ENCODE measurements at regions not wholly inside any gene's neighbourhood (a gene's known extent, or its start where the extent isn't known, plus 50 kb on each side); places are given as distances from the start of the nearest gene placed in this dataset.

DNA sequence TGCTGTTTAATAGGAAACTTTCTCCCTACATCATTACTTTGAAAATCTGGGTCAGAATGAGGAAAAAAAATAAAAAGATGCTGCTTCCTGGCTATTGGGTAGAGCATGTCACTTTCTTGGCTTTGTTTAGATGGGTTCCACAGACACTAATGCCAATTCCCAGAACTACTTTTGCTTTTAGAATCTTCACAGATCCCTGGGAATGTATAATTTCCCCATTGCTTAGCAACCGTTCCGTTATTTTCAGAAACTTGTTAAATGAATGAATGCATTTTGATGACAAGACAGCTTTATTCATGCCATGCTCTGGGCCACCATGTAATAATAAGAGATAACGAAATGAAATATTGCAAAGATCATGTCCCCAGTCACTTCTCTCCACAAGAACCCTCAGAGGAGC is 126.5 kb upstream of the TRPC7 start:
- no peaks in the 10 kb centered on the region for H3K9me3 ChIP-seq (ENCODE audit: control insufficient read depth in 1 of 2, low read length in 2 of 2)
- CTCF ChIA-PET (ENCODE audit: partially characterized antibody): no interaction called here
- Mint-ChIP-seq H3K27me3 (no peaks in the 10 kb centered on the region), H3K9me3 (peaks cover 0 to 7% (median 0%) of the 10 kb centered on the region in 8 donors), H3K27ac (no peak overlapping the region), H3K4me1 (no peaks in the 10 kb centered on the region), H3K4me3 (no peak overlapping the region), H3K36me3 (no peaks in the 10 kb centered on the region)
- H3K4me3 ChIP-seq (ENCODE audit: low read length in 2 of 2): no peak overlapping the region
- no peak overlapping the region for H3K27ac ChIP-seq (ENCODE audit: low read depth, low read length)
- intact Hi-C loops (cut with micrococcal nuclease): no loop called here
- no peaks in the 10 kb centered on the region for H3K27me3 ChIP-seq (ENCODE audit: insufficient read depth, low read length)
- DNase-seq: no peak
- no peaks in the 10 kb centered on the region for H3K4me1 ChIP-seq (ENCODE audit: insufficient read depth, low read length)
- no peaks in the 10 kb centered on the region for H3K36me3 ChIP-seq (ENCODE audit: insufficient read depth, low read length)
- POLR2A ChIA-PET (ENCODE audit: partially characterized antibody): no interaction called here

DNA sequence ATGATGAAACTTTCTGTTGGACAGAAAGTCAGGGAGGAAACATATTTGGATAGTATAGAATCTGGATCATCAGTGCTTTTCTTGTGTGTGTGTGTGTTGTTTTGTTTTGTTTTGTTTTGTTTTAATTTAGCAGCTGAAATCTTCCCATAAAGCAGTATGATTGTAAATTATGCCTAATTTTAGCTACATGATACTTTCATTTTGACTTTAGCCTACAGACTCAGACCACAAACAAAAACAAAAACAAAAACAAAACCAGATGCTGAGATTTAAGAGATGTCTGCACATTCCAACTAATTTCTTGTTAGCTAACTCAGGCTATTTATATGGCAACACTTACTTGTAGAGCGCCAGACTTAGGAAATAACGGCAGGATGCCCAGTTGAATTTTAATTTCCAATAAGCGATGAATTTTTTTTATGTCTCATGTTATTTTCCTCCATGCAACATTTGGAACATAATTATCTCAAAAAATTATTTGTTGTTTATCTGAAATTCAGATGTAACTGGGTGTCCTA is 119.5 kb upstream of the TRPC7 start:
- Histone ChIP-seq H3K4me1 (ENCODE audit: insufficient read depth, low read length) (no peaks in the 10 kb centered on the region), H3K27ac (ENCODE audit: low read depth, low read length) (no peak overlapping the region), H3K36me3 (ENCODE audit: insufficient read depth, low read length) (no peaks in the 10 kb centered on the region), H3K9me3 (ENCODE audit: control insufficient read depth in 1 of 2, low read length in 2 of 2) (no peaks in the 10 kb centered on the region), H3K4me3 (ENCODE audit: low read length in 2 of 2) (no peak overlapping the region), H3K27me3 (ENCODE audit: insufficient read depth, low read length) (no peaks in the 10 kb centered on the region)
- H3K27me3 Mint-ChIP-seq: no peaks in the 10 kb centered on the region
- no peaks in the 10 kb centered on the region for H3K9me3 Mint-ChIP-seq
- ChIA-PET POLR2A (ENCODE audit: partially characterized antibody) (no interaction called here), CTCF (ENCODE audit: partially characterized antibody) (no interaction called here)
- no peaks in the 10 kb centered on the region for H3K4me1 Mint-ChIP-seq
- no peak overlapping the region for H3K4me3 Mint-ChIP-seq
- DNase-seq: no peak
- intact Hi-C loops (cut with micrococcal nuclease): no loop called here
- H3K27ac Mint-ChIP-seq: no peak overlapping the region
- H3K36me3 Mint-ChIP-seq: no peaks in the 10 kb centered on the region

DNA sequence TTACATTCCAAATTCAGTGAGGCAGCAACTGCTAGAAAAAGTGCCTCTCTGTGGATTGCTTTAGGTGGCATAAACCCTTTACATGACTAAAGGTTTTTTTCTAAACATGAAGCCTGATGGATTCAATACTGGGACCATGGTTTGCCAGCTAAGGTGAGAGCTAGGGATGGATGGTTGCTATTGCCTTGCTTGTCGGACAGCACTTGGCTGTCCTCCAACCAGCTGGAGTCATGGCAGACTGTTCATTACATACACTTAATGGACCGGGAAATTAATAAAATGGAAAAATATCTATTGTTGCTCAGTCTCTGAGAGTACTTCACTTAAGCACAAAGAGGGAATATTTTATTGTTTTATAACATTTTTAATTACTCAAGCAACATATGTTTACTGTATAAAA is 116.9 kb upstream of the TRPC7 start:
- ChIA-PET POLR2A (ENCODE audit: partially characterized antibody) (no interaction called here), CTCF (ENCODE audit: partially characterized antibody) (no interaction called here)
- intact Hi-C loops (cut with micrococcal nuclease): no loop called here
- no peak for DNase-seq
- Histone ChIP-seq H3K27me3 (ENCODE audit: insufficient read depth, low read length) (no peaks in the 10 kb centered on the region), H3K4me3 (ENCODE audit: low read length in 2 of 2) (no peak overlapping the region), H3K9me3 (ENCODE audit: control insufficient read depth in 1 of 2, low read length in 2 of 2) (no peaks in the 10 kb centered on the region), H3K36me3 (ENCODE audit: insufficient read depth, low read length) (no peaks in the 10 kb centered on the region), H3K4me1 (ENCODE audit: insufficient read depth, low read length) (no peaks in the 10 kb centered on the region), H3K27ac (ENCODE audit: low read depth, low read length) (no peak overlapping the region)
- Mint-ChIP-seq H3K27ac (no peak overlapping the region), H3K4me1 (no peaks in the 10 kb centered on the region), H3K36me3 (no peaks in the 10 kb centered on the region), H3K27me3 (no peaks in the 10 kb centered on the region), H3K9me3 (peaks cover 0 to 3% (median 0%) of the 10 kb centered on the region in 8 donors), H3K4me3 (no peak overlapping the region)

DNA sequence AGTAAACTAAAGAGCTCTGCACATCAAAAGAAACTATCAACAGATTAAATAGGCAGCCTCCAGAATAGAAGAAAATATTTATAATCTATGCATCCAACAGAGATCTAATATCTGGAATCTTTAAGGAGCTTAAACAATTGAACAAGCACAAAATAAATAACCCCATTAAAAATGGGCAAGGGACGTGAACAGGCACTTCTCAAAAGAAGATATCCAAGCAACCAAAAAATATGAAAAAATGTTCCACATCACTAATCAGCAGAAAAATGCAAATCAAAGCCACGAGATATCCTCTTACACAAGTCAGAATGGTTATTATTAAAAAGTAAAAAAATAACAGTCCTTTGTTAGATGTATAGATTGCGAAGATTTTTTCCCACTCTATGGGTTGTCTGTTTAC is 109.1 kb upstream of the TRPC7 start:
- Histone ChIP-seq H3K9me3 (ENCODE audit: control insufficient read depth in 1 of 2, low read length in 2 of 2) (no peaks in the 10 kb centered on the region), H3K36me3 (ENCODE audit: insufficient read depth, low read length) (no peaks in the 10 kb centered on the region), H3K4me3 (ENCODE audit: low read length in 2 of 2) (no peak overlapping the region), H3K4me1 (ENCODE audit: insufficient read depth, low read length) (no peaks in the 10 kb centered on the region), H3K27me3 (ENCODE audit: insufficient read depth, low read length) (no peaks in the 10 kb centered on the region), H3K27ac (ENCODE audit: low read depth, low read length) (no peak overlapping the region)
- intact Hi-C loops (cut with micrococcal nuclease): no loop called here
- POLR2A ChIA-PET (ENCODE audit: partially characterized antibody): no interaction called here
- CTCF ChIA-PET (ENCODE audit: partially characterized antibody): no interaction called here
- Mint-ChIP-seq H3K27ac (no peak overlapping the region), H3K36me3 (no peaks in the 10 kb centered on the region), H3K27me3 (no peaks in the 10 kb centered on the region), H3K9me3 (peaks cover 0 to 9% (median 4%) of the 10 kb centered on the region in 8 donors), H3K4me1 (no peaks in the 10 kb centered on the region), H3K4me3 (no peak overlapping the region)
- no peak for DNase-seq

DNA sequence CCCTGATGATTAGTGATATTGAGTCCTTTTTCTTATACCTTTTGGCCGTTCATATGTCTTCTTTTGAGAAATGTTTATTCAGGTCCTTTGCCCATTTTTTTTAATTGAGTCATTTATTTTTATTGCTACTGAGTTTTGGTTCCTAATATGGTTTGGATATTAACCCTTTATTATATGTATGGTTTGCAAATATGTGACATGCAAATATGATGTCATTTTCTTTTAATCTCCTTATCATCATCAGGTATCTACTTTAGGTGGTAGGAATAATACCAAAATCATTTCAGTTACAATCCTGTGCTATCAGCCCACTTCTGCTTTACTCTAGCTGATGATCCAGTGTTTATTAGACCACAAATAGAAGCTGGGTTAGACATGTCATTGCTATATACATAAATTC is 102.3 kb upstream of the TRPC7 start:
- Mint-ChIP-seq H3K36me3 (no peaks in the 10 kb centered on the region), H3K4me1 (no peaks in the 10 kb centered on the region), H3K4me3 (no peak overlapping the region), H3K27ac (no peak overlapping the region), H3K27me3 (no peaks in the 10 kb centered on the region), H3K9me3 (peaks cover 0 to 4% (median under 1%) of the 10 kb centered on the region in 8 donors)
- DNase-seq: no peak
- H3K36me3 ChIP-seq (ENCODE audit: insufficient read depth, low read length): no peaks in the 10 kb centered on the region
- POLR2A ChIA-PET (ENCODE audit: partially characterized antibody): no interaction called here
- H3K9me3 ChIP-seq (ENCODE audit: control insufficient read depth in 1 of 2, low read length in 2 of 2): no peaks in the 10 kb centered on the region
- intact Hi-C loops (cut with micrococcal nuclease): no loop called here
- H3K4me3 ChIP-seq (ENCODE audit: low read length in 2 of 2): no peak overlapping the region
- no peak overlapping the region for H3K27ac ChIP-seq (ENCODE audit: low read depth, low read length)
- no peaks in the 10 kb centered on the region for H3K27me3 ChIP-seq (ENCODE audit: insufficient read depth, low read length)
- H3K4me1 ChIP-seq (ENCODE audit: insufficient read depth, low read length): no peaks in the 10 kb centered on the region
- CTCF ChIA-PET (ENCODE audit: partially characterized antibody): no interaction called here

DNA sequence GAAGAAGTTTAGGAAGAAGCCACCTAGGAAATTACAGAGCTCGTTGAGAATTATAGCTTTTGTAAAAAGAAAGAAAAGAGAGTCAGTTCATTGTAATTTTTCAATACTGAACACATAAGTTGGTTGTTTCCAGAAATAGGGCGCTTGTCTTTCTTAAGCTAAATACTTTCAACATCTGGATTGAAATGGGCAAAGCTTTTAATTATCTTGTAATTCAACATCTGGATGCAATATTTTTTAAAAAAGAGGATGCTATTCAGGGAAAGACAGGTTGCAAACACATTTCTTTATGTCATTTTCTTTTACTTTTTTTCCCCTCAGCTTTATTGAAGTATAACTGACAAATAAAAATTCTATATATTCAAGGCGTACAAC is 100.7 kb upstream of the TRPC7 start:
- CTCF ChIA-PET (ENCODE audit: partially characterized antibody): no interaction called here
- H3K4me3 Mint-ChIP-seq: no peak overlapping the region

DNA sequence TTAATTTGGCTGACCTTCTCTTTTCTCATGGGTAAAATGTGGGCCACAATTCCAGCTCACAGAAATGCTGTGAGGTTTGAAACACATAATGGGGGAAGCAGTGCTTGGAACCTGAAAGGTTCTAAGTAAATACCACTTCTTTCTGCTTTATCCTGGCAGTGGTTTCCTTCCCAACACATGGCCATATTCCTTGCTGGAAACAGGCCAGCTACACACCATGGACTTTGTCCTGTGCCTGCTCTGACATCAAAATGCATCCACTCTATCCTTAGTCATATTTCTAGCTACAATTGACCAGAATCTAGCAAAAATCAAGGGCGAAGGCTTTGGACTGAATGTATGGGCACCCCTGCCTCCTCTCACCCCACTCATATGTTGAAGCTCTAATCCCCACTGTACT is 93.1 kb upstream of the TRPC7 start:
- Mint-ChIP-seq H3K27me3 (no peaks in the 10 kb centered on the region), H3K4me3 (no peak overlapping the region), H3K27ac (no peak overlapping the region), H3K4me1 (no peaks in the 10 kb centered on the region), H3K36me3 (no peaks in the 10 kb centered on the region), H3K9me3 (peaks cover 0 to 3% (median 0%) of the 10 kb centered on the region in 8 donors)
- no peak for DNase-seq
- H3K4me1 ChIP-seq (ENCODE audit: insufficient read depth, low read length): no peaks in the 10 kb centered on the region
- intact Hi-C loops (cut with micrococcal nuclease): no loop called here
- ChIA-PET CTCF (ENCODE audit: partially characterized antibody) (no interaction called here), POLR2A (ENCODE audit: partially characterized antibody) (no interaction called here)
- H3K36me3 ChIP-seq (ENCODE audit: insufficient read depth, low read length): no peaks in the 10 kb centered on the region
- H3K4me3 ChIP-seq (ENCODE audit: low read length in 2 of 2): no peak overlapping the region
- no peak overlapping the region for H3K27ac ChIP-seq (ENCODE audit: low read depth, low read length)
- no peaks in the 10 kb centered on the region for H3K27me3 ChIP-seq (ENCODE audit: insufficient read depth, low read length)
- H3K9me3 ChIP-seq (ENCODE audit: control insufficient read depth in 1 of 2, low read length in 2 of 2): no peaks in the 10 kb centered on the region

More for the DNA sequence above, 100.7 kb upstream of the TRPC7 start:
- DNase-seq: no peak
- Histone ChIP-seq H3K4me3 (ENCODE audit: low read length in 2 of 2) (no peak overlapping the region), H3K4me1 (ENCODE audit: insufficient read depth, low read length) (no peaks in the 10 kb centered on the region), H3K27ac (ENCODE audit: low read depth, low read length) (no peak overlapping the region), H3K36me3 (ENCODE audit: insufficient read depth, low read length) (no peaks in the 10 kb centered on the region), H3K27me3 (ENCODE audit: insufficient read depth, low read length) (no peaks in the 10 kb centered on the region), H3K9me3 (ENCODE audit: control insufficient read depth in 1 of 2, low read length in 2 of 2) (no peaks in the 10 kb centered on the region)
- Mint-ChIP-seq H3K36me3 (no peaks in the 10 kb centered on the region), H3K27ac (no peak overlapping the region), H3K27me3 (no peaks in the 10 kb centered on the region), H3K4me1 (no peaks in the 10 kb centered on the region), H3K9me3 (peaks cover 0 to 4% (median 0%) of the 10 kb centered on the region in 8 donors)
- intact Hi-C loops (cut with micrococcal nuclease): no loop called here
- POLR2A ChIA-PET (ENCODE audit: partially characterized antibody): no interaction called here

DNA sequence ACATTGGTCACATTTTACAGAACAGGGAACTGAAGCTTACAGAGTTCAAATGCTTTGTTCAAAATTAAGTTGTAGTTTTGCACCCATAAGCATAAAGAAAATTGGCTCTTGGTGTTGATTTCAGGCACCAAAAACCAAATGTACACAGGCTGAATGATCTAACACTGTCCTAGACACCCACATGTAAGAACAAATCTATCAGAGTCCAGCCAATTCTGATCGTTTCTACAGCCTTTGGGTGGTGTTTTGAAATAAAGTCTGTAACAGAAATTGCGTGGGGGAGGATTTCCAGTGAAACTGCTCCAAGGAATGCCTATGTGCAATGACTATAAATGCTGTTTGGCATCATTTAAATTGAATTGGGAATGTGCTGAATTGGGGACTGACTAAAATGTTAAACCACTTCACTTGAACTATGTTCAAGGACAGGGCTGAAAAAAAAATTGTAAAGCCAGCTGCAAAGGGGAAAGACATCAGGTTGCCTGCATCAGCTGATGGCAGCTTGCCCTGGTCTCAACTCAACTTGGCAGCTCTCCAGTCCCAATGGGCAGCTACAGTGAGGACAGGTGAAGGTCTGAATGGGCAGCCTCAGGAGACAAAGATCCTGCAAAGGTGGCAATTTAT is 92.2 kb upstream of the TRPC7 start:
- POLR2A ChIA-PET (ENCODE audit: partially characterized antibody): no interaction called here
- Mint-ChIP-seq H3K4me1 (no peaks in the 10 kb centered on the region), H3K27ac (no peak overlapping the region), H3K4me3 (no peak overlapping the region), H3K36me3 (no peaks in the 10 kb centered on the region), H3K9me3 (peaks cover 0 to 3% (median 0%) of the 10 kb centered on the region in 8 donors), H3K27me3 (no peaks in the 10 kb centered on the region)
- Histone ChIP-seq H3K36me3 (ENCODE audit: insufficient read depth, low read length) (no peaks in the 10 kb centered on the region), H3K27ac (ENCODE audit: low read depth, low read length) (no peak overlapping the region), H3K4me1 (ENCODE audit: insufficient read depth, low read length) (no peaks in the 10 kb centered on the region), H3K9me3 (ENCODE audit: control insufficient read depth in 1 of 2, low read length in 2 of 2) (no peaks in the 10 kb centered on the region), H3K4me3 (ENCODE audit: low read length in 2 of 2) (no peak overlapping the region), H3K27me3 (ENCODE audit: insufficient read depth, low read length) (no peaks in the 10 kb centered on the region)
- intact Hi-C loops (cut with micrococcal nuclease): no loop called here
- no peak for DNase-seq
- CTCF ChIA-PET (ENCODE audit: partially characterized antibody): no interaction called here
